VCaP (cell line): ENCODE measurements at regions not wholly inside any gene's neighbourhood (a gene's known extent, or its start where the extent isn't known, plus 50 kb on each side); places are given as distances from the start of the nearest gene placed in this dataset.

Experiments used
- H3K27ac ChIP-seq: fragments of 450-650 bp; 2 replicates; pipeline ENCODE4 v1.5.1; 2017
- CTCF ChIP-seq: fragments of 450-650 bp; conservative IDR thresholded peaks from 2 replicates; pipeline ENCODE4 v1.5.1; 2017; ENCODE audit warnings: mild to moderate bottlenecking, moderate library complexity

DNA sequence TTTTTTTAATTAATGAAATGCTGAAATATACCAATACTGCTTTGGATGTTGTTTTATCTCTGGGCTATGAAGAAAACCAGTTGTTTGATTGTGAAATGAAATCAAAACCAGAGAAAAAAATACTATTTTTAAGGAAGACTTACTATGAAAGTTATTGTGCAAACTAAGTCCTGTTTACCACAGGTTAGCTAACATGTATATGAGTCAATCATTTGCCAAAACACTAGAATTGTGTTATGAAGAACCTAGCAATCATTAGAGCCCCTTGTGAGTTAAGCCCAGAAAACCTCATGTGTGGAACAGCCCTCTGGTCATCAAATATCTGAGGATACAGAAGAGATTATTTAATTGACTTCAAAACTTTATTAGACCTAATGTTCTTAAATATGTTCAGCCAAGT is 83.7 kb downstream of the FAT3 start:
- H3K27ac ChIP-seq: peak overlapping the region; percentile 57
- no peak for TF ChIP-seq CTCF

DNA sequence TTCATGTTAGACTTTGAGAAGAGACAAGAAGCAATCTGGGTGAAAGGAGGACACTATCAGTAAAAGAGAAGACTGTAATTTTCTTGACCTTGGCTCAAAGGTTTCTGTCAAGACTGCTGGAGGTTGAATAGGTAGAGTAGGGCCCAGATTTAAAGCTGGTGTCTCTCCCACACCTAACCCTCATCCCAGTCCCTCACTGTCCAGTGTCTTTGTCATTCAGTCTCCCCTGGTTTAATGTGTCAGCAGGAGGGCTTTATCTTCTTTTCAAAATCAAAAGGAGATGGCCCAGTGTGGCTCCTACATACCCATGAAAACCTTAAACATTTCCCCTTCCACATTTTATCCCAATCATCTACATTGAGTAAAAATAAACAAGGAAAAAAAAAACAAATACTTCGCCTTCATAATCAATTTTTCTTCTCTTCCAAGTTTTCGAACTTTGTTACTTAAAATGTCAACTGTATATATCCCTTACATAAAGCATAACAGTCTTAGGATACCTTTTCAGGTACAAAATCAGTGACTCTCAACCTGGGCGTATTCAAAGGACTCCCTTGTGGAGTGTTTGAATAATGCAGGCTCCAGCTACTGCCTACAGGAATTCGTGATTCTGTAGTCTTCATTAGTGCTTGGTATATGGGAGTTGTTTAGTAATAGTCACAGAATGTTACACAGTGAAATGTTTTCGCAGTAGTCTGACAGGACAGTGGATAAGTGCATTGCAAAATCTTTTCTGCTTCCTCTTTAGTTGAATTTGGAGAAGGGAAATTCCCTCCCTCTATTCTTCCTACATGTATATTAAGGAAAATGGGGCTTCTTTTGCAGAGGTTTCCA is 87.2 kb downstream of the FAT3 start:
- no peak for TF ChIP-seq CTCF
- no peak overlapping the region for H3K27ac ChIP-seq

GRCh38 chr11:92313784-92314183 is 89.2 kb downstream of the FAT3 start:
- TF ChIP-seq CTCF: no peak
- no peak overlapping the region for H3K27ac ChIP-seq

GRCh38 chr11:92314499-92314898 is 89.9 kb downstream of the FAT3 start:
- TF ChIP-seq CTCF: no peak
- no peak overlapping the region for H3K27ac ChIP-seq

GRCh38 chr11:92316106-92316809 is 91.6 kb downstream of the FAT3 start:
- no peak for TF ChIP-seq CTCF
- H3K27ac ChIP-seq: no peak overlapping the region

GRCh38 chr11:92317222-92317621 is 92.6 kb downstream of the FAT3 start:
- no peak for TF ChIP-seq CTCF

GRCh38 chr11:92317721-92318120 is 93.1 kb downstream of the FAT3 start:
- TF ChIP-seq CTCF: no peak

More at GRCh38 chr11:92317222-92317621, 92.6 kb downstream of the FAT3 start:
- H3K27ac ChIP-seq: no peak overlapping the region

More at GRCh38 chr11:92317721-92318120, 93.1 kb downstream of the FAT3 start:
- no peak overlapping the region for H3K27ac ChIP-seq
